HTR-8/SVneo (cell line): ENCODE measurements at regions not wholly inside any gene's neighbourhood (a gene's known extent, or its start where the extent isn't known, plus 50 kb on each side); places are given as distances from the start of the nearest gene placed in this dataset.

Source experiments
- DNase-seq: peaks from one replicate; pipeline ENCODE4 v3.0.0; 2011; ENCODE audit warnings: low spot score, mixed read lengths; ENCODE audit not compliant: insufficient read length
- FAIRE-seq: peaks from 2 replicates; lab custom pipeline; 2011; peaks lifted over from hg19 to GRCh38; lab: Jason Lieb, UNC

DNA sequence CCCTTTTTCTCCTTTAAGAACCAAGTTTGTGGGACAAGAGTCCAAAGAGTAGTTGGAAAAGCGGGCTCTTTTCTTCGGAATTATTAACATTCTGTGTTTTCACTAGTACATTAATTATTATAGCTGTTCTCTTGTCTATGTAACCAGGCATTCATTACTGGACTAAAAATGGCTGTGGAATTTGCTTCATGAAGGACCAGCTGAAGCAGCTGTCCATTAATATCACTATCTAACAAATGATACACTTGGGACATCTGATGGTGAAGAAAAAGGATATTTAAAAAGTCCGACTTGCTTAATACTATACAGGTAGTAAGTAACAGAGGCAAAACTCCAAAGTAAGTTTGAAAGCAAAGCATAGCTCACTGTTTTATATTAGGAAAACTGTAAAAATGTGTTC is 728.9 kb upstream of the DPPA4 start:
- no peak for DNase-seq
- FAIRE-seq: no peak

DNA sequence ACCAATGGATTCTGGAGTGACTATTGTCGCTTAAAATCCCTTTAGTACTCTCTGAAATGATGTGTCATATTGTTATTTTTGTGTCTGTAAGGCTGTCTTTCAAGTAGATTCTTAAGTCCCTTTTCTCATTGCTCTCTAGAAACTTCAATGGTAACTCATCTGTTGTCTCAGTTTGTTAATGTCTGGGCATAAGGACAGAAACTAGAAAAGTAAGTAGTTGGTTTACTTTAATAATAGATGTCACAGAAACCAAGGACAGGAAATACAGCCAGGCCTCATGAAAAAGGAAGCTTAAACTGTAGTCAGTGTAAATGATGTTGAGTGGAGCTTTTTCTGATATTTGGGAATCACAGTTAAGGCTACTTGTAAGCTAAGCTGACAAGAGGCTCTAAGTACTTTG is 730.2 kb upstream of the DPPA4 start:
- no peak for FAIRE-seq
- DNase-seq: no peak

DNA sequence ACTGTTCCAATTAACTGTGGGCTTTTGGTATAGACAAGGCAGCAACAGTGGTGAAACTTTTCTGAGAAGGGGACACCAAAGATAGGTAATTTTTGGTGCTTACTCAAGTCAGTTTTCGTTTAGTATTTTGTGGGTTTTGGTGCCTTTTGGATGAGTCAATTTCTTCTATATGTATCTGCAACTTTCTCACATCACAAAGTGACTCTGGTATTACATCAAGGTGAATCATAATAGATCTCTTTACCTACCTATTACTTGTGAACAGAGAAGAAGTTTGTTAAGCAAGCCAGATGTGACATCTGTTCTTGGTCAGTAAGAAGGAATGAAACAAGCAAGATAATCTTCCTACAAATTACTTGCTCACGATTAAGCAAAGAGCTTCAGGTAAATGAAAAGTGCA is 732.4 kb upstream of the DPPA4 start:
- DNase-seq (no peak), FAIRE-seq (no peak)

DNA sequence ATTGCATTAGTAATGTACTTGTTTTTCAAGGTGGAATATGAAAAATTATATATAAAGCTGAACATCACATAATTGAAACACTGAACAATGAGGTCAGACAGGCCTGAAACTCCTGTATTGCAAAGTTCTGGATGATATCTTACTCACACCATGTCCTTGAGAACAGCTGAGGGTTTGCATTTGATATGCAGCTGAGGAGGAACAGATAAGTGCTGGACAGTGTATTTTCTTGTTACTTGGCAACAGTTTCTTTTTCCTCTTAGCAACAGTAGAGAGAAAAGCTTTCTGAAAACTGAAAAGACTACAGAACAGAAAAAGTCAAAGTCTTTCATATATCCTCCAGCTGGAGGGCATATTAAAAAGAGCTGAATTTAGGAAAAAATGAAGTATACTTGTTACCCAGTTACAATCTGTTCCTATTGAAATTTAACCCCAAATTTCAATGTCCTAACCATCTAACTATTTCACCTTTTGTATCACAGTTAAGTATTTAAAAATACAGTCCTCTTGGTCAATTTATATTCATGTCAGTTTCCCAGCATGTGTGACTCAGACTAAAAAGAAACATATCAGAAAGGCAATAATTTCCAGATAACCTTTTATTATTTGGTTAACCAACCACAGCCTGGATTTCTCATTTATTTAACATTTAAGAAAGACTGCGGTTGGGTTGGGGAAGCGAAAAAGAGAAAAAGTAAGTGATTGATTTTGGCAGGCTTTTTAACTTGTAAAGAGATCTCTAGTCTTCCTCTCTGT is 733.0 kb upstream of the DPPA4 start:
- no peak for FAIRE-seq
- no peak for DNase-seq

- DNase-seq: no peak
- FAIRE-seq: no peak
Observed at GRCh38 chr3:110074095-110074494, 736.7 kb upstream of the DPPA4 start.

GRCh38 chr3:110077093-110077492 is 739.7 kb upstream of the DPPA4 start:
- FAIRE-seq: no peak
- DNase-seq: no peak

- no peak for FAIRE-seq
- DNase-seq: no peak
Observed at GRCh38 chr3:110093411-110093810, 756.1 kb upstream of the DPPA4 start.

- FAIRE-seq: no peak
- DNase-seq: no peak
Observed at GRCh38 chr3:110093812-110094401, 756.6 kb upstream of the DPPA4 start.

- FAIRE-seq (no peak), DNase-seq (no peak)
Observed at GRCh38 chr3:110099711-110100110, 762.4 kb upstream of the DPPA4 start.

DNA sequence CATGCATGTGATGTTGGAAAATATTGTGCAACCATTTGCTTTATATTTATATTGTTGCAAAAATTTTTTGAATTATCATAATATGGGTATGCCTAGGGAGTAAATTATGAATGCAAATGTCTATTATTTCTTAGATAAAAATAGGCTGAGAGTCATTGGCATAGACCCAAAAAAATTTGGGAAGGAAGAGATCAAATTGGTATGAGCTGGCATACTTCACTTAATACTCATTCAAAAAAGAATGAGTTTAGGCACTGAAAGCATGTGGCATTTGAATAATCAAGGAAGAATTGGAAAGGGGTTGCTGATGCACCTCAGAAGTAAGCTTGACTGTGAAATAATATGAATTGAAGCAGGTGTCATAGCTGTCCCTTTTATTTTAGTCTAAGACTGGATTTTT is 764.0 kb upstream of the DPPA4 start:
- FAIRE-seq (no peak), DNase-seq (no peak)

GRCh38 chr3:110106805-110107204 is 769.5 kb upstream of the DPPA4 start:
- DNase-seq (no peak), FAIRE-seq (no peak)

DNA sequence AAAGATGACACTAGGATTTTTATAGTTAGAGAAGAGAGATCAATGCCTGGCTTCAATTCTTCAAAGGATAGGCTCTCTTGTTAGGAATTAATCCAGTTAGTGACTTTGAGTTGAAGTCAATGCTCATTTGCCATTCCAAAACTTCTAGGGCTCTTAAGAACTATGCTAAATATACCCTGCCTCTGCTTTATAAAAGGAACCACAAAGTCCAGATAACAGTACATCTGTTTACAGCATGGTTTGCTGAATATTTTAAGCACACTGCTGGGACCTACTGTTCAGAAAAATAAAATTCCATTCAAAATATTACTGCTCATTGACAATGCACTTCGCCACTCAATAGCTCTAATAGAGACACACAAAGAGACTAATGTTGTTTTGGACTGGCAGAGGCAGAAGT is 786.6 kb upstream of the DPPA4 start:
- FAIRE-seq: no peak
- no peak for DNase-seq

GRCh38 chr3:110126065-110126464 is 788.7 kb upstream of the DPPA4 start:
- DNase-seq: no peak
- FAIRE-seq: no peak

- no peak for DNase-seq
- no peak for FAIRE-seq
Observed at GRCh38 chr3:110133971-110134370, 796.6 kb upstream of the DPPA4 start.

GRCh38 chr3:110139048-110139447 is 801.7 kb upstream of the DPPA4 start:
- DNase-seq: no peak
- no peak for FAIRE-seq

DNA sequence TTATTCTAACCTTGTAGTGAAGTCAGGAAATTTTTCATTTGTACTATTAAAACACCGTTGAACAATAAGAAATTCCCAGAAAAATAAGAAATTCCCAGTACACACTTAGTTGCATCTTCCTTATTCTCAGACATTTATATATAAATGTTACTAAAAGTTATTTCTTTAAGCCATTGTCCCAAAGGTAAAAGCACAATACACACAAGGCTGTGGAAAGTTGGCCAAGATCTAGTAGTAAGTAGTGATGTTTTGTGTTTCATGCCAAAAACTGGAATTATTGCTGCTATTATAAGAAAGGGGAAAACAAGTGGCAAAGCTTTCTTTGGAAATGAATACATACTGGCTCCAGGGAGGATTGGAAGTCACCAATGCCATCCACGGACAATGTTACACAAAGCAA is 802.5 kb upstream of the DPPA4 start:
- DNase-seq (no peak), FAIRE-seq (no peak)

DNA sequence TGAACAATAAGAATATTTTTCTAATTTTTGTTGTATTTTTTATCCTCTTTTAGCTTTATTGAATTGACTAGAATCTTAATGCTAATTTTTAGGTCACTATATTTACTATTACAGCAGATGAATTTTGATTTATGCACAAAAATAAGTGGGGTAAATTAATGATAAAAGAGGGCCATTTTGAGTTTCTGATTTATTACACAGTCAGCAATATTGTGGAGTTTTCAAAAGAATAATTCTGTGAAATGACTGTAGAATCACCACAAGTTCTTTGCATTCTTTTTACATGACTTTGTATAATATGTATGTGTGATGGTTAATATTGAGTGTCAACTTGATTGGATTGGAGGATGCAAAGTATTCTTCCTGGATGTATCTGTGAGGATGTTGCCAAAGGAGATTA is 812.4 kb upstream of the DPPA4 start:
- no peak for FAIRE-seq

DNA sequence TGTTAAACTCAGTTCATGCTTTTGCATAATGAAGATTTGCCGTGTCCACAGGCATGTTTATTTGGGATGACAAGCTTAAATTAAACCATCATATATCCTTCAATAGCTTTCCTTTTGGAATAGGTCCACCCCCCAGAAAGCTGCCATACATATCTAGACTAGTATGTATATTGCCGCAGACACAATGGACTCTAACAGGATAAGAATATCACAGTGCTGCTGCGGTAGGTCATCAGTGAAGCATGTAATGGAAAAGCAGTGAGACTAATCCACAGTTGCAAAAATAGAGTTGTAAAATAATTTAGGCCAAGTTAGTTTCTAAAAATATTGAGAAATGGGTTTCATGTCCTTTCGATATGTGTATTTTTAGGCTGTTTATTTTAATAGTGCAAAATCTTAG is 819.9 kb upstream of the DPPA4 start:
- FAIRE-seq (no peak), DNase-seq (no peak)

More for the DNA sequence above, 812.4 kb upstream of the DPPA4 start:
- no peak for DNase-seq

DNA sequence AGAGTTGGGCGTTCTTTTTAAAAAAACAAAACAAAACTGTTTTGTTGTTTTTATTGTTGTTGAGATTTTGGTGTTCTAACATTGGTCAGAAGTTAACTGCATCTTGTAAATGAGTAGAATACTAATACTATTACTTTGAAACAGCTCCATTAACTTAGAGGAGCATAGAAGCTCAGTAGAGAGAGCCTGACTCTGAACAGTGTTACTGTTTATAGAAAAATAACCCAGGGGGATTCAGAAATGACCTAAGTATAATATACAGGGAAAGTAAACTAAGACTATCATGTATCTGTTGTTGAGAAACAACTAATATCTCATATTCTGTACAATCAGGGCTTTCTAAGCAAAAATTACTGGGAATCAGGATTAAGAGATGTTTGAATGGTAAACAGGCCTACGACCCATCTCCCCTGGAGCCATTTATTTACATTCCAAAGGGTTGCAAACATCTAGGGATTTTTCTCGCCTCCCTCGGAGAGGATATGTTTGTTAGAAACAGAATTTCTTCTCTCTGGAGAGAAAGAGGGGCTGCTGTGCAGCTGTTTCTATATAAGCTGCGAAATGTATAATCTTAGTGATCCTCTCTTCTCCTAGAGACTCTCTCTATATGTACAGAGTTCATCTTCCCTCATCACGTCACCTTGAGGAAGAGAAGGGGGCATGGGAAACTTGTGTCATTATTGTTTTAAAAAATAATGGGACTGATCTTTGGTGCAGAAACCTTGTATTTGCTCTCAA is 827.5 kb upstream of the DPPA4 start:
- DNase-seq (no peak), FAIRE-seq (no peak)

- no peak for DNase-seq
- no peak for FAIRE-seq
Observed at GRCh38 chr3:110165370-110165743, 828.0 kb upstream of the DPPA4 start.

GRCh38 chr3:110165753-110166152 is 828.4 kb upstream of the DPPA4 start:
- FAIRE-seq: no peak

DNA sequence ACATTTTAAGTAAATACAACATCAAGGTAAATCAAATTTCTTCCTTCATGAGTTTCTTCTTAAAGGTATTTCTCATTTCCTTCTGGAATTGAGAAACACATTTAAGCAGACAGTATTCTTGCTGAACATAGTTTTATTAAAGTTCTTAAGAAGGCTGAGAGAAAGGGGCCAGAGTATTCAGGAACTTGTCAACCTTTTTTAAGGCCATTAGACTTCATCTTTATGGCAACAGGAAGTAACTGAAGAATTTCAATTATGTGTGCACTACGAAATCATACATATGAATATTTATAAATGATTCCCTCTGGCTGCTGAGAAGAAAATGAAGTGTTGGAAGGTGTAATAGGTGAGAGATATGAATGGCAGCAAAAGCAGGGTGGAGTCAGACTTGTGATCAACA is 829.4 kb upstream of the DPPA4 start:
- DNase-seq: no peak
- no peak for FAIRE-seq

More at GRCh38 chr3:110165753-110166152, 828.4 kb upstream of the DPPA4 start:
- DNase-seq: no peak
